ENCODE measurements at regions not wholly inside any gene's neighbourhood (a gene's known extent, or its start where the extent isn't known, plus 50 kb on each side); places are given as distances from the start of the nearest gene placed in this dataset.

DNA sequence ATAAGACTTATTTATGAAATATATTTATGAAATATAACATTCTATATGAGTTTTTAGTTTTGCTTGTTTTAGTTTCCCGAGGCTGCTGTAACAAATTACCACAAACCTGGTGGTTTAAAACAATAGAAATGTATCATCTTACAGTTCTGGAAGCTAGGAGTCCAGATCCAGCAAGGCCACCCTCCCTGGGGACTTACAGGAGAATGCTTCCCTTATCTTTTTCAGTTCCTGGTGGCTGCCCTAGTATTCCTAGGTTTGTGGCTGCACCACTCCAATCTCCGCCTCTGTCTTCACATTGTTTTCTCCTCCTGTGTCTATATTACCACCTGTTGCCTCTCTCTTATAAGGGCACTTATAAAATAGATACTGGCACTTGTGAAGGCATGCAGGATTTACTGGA, 877.8 kb downstream of the TUSC7 start:
- DNase-seq, result no peak

DNA sequence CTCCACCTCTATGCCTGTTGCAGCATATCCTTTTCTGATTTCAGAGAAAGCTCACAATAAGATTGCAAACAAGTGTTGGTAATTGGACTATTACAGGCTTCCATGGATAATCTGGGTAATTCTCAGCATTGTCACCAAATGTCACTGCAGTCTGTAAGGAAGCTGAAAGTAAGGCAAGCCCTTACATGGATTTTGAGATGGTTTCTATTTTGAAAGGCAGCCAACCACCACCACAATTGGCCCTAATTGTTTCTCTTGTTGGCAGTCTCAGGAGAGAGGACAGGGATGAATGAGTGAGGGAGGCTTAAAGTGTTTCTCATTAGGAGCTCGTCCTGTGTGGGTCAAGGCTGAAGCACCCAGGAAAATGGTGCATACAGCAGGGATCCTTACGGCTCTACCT, 879.9 kb downstream of the TUSC7 start:
- no peak for DNase-seq

DNA sequence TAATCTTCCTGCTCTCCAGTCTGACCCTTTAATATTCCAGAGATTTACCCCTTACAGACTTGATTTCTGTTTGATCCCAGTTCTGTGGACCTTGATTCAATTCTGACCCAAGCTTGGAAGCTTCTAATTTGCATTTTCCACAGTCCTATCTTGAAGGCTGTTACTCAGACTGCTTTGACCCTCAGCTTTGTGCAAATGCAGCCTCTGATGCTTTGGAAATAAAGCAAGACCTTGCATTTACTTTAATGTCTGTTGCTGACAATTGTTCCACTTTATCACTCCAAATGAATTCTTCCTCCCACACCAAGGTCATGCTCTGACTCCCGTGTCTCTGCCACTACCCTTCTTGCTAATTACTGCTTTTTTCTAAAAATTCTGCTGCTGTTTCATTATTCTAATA, 886.0 kb downstream of the TUSC7 start:
- DNase-seq, result no peak

DNA sequence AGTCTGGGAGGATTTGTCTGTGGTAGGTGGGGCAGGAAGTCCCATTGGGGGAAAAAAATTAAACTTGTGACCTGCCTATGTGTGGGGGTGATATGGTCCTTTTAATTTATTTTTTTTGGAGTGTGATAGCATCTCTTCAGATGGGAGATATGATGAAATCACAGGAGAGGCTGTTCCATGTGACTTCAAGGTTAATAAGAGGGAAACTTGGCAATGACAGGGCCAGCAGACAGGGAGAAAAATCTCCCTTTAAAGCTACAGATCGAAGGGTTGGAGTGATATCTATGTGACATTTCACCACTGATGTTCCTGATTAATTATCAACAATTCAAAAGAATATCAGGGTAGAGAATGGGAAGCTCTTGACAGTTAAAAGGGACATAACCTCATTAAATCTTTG, 886.9 kb downstream of the TUSC7 start:
- DNase-seq, result no peak

DNA sequence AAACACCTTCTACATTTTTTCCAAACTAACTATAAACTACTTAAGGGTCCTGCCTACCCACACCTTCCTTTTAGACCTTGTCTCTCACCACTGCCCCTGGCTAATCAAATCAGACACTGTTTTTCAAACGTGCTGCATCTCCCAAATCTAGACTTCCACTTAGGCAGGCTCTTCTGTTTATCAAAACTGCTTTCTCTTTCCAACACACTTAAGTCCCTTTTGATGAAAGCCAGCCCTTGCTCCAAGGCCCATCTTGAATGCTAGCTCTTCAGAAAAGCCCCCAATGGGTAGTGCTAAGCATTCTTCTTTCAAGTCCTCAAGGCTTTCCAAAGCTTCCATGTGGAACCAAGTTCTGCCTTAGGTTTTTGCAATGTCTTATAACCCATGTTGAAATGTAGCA, 888.3 kb downstream of the TUSC7 start:
- DNase-seq, result no peak

DNA sequence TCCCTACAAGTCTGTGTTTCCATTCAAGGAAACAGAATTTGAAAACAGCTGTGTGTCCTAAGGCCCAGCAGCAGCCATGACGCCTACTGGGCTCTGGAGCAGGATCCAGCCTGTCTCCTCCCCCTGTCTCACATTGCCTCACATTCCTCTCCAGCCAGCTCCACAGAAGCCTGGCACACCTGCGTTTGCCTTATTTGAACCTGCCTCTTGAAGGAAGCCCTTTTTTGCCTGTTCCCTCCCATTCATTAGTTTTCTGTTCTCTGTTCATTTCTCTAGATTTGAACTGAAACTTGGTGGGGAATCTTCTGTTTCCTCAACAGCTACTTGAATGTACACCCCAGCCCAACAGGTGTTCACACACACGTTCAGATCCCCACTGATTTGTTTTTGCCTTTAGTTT, 890.5 kb downstream of the TUSC7 start:
- DNase-seq, result no peak

DNA sequence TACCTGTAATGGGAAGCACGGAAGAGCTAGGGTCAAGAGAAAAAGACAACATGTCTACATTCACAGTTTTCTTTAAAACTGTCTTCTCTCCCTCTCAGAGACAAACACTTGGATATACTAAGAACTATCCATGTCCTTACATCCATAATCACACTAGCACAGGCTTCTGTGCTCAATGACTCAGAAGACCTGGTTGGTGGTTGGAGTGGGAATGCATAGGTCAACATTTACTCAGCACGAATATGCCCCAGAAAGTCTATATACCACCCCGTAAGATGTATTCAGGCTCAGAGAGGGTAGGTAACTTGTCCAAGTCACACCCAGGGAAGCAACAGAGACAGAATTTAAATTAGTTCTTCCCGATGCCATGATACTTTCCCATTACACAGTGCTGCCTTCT, 891.1 kb downstream of the TUSC7 start:
- DNase-seq, result no peak

DNA sequence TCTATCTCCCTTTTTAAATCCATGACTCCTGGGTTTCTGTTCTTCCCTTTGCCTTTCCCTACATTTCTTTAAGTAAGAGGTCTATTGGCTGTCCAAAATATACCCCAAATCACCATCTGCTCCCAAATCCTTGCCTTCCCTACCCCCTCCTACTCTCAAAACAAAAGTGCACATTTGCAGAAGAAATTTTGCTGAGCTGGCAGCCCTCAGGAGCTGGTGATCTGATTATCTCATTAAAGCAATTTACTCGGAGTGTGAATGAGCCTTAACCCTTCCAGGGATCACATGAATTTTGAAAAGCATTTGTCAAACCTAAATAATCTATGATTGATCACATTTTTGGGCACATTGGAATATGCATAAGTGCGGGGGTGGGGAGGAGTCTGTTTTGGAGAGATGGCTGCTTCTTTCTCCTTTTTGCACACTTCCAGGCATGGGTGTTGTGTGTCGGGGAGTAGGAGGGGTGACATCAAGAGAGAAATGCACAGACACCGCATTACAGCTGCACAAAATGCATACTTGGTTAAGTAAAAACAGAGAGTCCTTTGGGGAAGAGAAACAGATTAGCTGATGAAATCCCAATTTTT, 892.6 kb downstream of the TUSC7 start:
- no peak for DNase-seq

DNA sequence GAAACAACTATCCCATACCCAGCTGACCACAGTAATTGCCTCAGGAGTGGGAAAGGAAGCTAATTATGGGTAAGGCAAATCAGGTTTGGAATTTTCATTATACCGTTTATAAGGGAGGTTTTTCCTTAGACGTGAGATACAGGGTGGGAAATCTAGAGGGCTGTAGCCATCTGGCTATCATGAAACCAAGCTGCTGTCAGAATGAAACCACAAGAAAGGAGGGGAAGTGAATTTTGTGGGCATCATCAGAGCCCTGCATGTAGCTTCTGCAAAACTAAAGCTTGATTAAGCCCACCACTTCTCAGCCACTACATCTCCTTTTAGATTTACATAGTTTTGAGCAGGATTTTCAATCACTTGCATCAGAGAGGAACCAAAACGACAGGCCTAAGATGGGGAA, 893.5 kb downstream of the TUSC7 start:
- no peak for DNase-seq

DNA sequence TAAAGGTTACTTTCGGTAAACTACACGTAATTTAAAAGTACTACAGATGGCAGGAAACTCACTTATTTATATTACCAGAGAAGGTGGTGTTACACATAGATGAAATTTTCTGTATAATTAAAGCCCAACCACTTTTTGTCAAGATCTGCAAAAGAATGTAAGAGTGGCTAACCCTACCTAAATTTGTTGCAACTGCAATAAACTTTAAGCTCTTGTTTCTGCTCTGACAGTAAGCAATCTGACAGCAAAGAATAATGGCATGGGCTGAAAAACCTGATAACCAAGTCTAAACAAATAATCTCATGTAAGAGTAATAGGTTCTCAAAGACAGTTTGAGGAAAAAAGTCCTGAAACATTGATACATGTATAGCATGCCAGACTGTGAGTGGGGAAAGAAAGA, 897.3 kb downstream of the TUSC7 start:
- DNase-seq, result no peak

DNA sequence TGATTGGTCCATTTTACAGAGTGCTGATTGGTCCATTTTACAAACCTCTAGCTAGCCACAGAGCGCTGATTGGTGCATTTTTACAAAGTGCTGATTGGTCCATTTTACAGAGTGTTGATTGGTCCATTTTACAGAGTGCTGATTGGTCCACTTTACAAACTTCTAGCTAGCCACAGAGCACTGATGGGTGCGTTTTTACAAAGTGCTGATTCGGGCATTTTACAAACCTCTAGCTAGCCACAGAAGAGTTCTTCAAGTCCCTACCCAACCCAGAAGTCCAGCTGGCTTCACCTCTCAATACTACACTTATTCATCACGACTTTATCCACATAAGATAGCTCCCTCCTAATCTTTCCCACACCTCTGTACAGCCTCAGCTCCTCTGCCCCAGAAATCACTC, 899.8 kb downstream of the TUSC7 start:
- no peak for DNase-seq

DNA sequence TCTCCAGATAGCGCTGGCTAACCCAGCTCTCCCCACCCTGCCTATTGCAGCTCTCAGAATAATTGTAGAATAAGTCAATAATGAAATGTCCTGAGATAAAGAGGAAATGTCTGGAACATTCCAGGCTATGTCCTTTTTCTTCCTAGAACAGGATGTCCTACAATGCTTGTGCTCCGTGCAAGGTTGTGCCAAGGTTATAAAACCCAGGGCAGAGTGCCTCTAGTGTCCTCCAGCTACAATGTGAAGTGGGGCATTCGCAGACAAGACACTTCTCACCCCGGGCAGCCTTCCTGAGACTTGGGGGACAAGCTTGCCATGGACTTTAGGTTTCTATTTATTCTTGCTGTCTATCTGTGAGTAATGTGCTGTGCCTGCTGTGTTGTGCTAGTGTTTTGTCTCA, 900.6 kb downstream of the TUSC7 start:
- no peak for DNase-seq

DNA sequence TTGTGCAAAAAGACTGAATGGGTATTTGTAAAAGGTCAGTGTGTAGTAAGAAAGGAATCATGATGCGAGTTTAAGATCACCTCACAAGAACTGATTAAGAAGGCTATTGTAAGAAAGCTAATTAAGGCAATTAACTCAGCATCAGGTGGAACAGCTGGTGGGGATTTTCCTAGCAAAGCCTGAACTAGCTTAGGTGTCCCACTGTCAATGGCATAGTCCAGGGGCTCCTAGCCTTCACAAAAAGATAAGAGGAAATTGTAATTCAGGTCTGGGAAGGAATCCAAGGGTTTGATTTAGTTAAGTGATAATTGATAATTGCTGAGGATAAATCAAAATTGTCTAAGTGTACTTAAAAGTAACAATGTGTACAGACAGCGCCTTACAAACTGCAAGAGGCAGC, 901.6 kb downstream of the TUSC7 start:
- DNase-seq, result no peak

DNA sequence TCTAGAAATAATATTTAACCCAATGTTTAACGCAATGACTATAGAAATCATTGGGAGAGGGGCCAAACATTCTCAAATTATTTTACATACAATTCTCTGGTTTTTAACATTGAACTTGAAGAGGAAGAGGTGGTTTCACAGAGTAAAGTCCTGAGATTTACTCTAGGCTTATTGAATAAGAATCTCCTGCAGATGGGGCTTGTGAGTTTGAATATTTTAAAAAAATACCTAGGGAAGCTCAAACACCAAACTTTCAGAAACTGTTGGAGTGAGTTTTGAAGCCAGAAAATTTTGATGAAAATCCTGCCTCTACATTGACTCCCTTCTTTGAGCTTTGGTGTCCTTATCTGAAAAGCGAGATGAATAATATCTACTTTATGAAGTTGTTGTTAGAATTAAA, 906.6 kb downstream of the TUSC7 start:
- no peak for DNase-seq

DNA sequence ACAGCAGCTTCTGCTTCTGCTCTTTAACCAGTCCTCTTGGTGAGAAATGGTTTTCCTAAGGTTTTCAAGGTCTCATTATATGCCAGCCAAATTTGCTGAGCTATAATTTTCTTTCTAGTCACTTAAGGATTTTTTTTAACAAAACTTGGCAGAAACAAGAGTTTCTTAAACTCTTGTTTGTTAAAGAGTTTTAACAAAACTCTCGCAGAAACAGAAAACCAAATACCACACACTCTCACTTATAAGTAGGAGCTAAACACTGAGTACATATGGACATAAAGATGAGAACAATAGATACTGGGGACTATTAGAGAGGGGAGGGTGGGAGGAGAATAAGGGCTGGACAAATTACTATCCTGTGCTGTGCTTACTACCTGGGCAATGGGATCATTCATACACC, 908.3 kb downstream of the TUSC7 start:
- no peak for DNase-seq

DNA sequence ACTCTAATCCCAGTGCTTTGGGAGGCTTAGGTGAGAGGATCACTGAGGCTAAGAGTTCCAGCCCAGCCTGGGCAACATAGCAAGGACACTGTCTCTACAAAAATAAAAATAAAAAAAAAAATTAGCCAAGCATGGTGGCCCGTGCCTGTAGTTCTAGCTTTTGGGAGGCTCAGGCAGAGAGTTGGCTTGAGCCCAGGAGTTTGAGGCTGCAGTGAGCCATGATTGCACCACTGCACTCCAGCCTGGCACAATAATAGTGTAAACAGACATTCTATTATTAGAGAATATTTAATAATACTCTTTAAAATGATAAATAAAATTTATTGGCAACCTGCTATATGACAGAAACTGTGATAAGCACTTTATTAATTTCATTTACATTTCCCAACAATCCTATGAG, 908.9 kb downstream of the TUSC7 start:
- DNase-seq, result no peak

DNA sequence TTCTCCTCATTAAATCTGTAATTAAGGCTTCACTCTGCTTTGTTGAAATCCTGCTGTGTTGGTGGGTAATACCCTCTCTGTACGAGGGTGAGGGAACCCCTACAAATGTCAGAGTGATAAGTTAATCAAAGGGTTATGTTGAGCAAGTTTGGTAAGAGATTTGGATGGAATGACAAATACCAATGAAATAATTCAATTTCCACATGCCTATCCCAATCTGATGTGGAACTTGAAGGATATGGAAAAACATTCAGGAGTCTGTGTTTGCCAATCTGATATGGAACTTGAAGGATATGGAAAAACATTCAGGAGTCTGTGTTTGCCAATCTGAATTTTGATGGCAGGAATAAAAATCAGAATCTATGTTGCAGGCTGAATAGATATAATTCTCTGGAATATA, 910.2 kb downstream of the TUSC7 start:
- DNase-seq, result no peak

DNA sequence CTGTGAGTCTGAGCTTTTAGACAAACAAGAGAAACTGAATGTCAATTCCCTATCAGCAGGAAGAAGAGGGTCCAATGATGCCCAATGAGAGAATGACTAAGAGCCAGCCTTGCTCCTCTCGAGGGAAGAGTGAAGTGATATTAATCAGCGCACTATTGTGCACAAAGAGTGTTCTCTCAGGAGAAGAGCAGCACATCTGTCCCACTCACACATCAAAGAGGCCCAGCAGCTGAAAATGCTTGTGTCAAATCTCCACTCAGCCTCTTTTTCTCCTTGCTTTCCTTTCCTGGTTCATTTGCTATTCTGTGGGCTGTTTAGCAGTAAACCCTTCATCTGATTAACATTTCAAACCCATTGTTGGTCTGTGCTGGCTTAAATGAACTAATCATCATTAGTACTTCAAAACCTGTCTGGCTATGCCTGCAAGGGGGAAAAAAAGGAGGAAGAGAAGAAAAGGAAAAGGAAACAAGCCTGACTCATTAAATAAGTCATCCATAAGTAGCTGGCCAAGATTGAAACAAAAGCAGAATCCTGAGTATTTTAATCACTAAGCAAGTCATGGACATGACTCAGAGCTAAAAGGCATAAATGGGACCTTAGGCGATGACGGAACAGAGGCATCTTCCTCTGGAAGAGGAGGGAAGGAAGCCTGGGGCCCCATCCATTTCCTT, 912.7 kb downstream of the TUSC7 start:
- no peak for DNase-seq

DNA sequence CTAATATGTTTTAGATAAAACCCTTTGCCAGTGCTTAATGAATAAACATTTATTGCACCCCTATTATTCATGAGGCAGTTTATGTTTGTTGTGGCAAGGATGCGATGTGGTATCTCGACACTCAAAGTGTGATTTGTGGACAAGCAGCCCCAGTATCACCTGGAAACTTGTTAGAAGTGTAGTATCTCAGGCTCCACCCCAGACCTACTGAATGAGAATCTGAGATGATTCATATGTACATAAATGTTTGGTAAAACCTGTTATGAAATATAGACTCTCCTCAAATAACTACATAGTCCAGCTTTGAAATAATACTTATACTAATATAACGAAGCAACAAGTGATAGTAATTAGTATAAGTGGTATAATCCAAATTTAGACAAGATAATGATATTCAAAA, 914.8 kb downstream of the TUSC7 start:
- no peak for DNase-seq

DNA sequence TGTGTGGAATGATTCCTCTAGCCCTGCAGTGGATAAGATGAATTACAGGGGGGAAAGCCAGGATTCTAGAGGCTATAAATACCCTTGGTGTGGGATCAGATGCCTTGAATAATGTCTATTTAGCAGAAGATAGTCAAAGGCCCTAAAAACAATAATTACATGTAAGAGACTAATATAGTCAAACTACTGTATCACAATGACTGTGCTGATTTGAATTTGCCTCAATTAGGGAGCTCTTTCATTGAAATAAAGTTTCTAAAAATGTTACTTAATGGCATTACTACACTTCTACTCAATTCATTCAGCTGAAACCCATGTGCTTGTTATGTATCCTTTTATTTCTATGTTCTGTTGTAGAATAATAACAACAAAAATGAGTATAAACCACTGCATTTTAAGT, 915.6 kb downstream of the TUSC7 start:
- DNase-seq, result no peak

DNA sequence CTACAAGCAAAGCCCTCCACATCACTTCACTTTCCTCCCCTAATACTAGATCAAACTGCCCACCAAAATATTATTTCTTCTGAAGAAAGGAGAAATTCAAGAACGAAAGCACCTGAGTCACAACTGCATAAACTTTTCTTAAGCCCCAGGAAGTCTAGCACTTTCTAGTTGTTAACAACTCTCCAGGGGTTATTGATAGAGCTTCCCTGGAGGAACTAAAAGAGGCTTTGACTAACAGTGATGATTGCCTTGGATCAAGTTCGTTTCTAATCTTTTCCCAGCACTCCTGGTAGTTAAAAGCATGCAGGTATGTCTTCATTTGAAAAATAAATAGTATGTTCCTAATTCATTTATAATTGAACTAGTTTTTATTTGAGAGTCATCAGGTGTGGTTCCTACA, 917.0 kb downstream of the TUSC7 start:
- no peak for DNase-seq

DNA sequence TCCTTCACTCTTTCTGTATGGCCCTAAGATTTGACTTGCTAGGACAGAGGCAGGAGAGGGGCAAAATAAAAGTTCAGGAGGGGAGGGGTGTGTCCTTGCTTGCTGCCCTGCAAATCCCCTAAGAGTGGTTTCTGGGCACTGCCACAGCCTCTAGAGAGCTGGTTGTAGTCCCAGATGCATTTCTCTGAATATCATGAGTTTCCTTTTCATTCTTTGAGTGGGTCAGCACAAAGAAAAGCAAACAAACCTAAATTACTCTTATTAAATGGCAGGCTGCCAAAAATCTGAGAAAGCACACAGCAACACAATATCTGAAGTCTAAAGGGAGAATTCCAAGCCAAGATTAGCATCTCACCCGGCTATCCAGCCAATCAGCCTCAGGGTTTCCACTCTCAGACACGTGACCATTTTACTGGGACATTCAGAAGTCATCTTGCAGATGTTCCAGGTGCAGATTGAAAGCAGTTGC, 919.3 kb downstream of the TUSC7 start:
- no peak for DNase-seq

DNA sequence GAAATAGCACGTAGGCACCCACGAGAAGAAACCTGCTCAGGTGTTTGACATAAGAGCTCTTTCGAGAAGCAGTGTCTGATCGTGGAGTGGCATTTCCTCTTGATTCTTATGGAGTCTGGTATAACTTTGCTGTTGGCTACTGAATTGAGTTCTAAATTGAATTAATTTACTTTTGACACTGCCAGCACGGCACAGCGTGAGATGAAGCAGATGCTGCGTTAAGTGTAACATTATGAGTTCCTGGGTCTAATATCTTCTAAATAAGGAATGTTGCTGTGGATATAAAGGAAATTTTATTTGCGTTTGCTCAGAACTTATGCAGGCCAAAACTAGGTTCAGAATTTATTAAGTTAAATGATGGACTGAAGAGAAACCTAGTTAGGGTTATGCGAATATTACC, 919.9 kb downstream of the TUSC7 start:
- no peak for DNase-seq

DNA sequence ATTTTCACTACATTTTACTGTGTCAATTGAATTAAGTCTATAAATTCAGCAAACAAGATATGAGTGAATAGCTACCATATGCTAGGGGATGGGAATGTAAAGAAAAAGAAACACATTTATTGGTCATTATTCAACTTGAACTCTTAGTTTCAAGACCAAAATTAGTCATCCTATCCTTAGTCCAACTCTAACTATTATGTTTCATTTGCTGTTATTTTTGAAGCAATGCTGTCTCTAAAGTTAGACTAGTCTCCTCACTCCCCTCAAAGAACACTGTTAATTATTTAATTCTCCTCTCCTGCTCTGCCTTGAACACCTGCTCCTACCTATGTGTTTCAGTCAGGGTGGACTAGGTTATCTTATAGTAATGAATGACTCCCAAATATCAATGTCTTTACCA, 920.9 kb downstream of the TUSC7 start:
- DNase-seq, result no peak

DNA sequence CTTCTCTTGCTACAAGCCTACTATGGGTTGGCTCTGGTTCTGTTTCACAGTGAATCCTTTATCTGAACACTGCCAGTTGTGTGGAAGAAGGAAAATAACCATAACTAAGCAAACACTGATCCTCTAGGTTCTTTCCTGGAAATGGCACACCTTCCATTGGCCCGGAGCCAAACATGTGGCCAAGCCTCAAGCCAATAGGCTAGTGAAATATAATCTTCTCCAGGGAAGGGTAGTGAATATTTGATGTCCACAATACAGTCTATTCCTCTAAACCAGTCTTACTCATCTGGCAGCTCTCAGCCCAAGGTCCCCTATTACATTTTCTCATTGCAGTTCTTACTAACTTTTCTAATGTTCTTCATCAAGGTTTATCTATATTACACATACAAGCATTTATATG, 921.3 kb downstream of the TUSC7 start:
- DNase-seq, result no peak
